OCI-LY7 (cell line): ENCODE measurements at regions not wholly inside any gene's neighbourhood (a gene's known extent, or its start where the extent isn't known, plus 50 kb on each side); places are given as distances from the start of the nearest gene placed in this dataset.

Source experiments
- BruUV-seq: library from RNA; stranded (reverse); fragments of 400-500 nt; replicated peaks from 2 replicates; lab custom pipeline; 2021; lab: Mats Ljungman, UMichigan
- CTCF ChIA-PET: fragments of 300-600 bp; sonication (Branson Sonifier 250); formaldehyde crosslinking; loops from one replicate; lab custom pipeline; 2022; ENCODE audit warnings: antibody characterized with exemption; ENCODE audit not compliant: unreplicated experiment; lab: Charles Lee
- POLR2A ChIA-PET: fragments of 300-600 bp; sonication (Branson Sonifier 250); formaldehyde crosslinking; loops from one replicate; lab custom pipeline; 2022; ENCODE audit warnings: antibody characterized with exemption; lab: Charles Lee
- DNase-seq: peaks from one replicate; pipeline ENCODE4 v3.0.0-alpha.2; 2015; ENCODE audit warnings: low spot score
- H2AFZ ChIP-seq: fragments of 200-600 bp; sonication (generic), shearing (Covaris generic); 2 replicates; pipeline ENCODE4 v1.6.1; 2014; ENCODE audit warnings: mild to moderate bottlenecking, antibody characterized with exemption, low read length, moderate library complexity
- H3K27ac ChIP-seq: fragments of 200-600 bp; sonication (generic); 2 replicates; pipeline ENCODE4 v1.5.1; 2014; ENCODE audit warnings: mixed run types, low read depth, mild to moderate bottlenecking, moderate library complexity, low read length, inconsistent platforms; ENCODE audit not compliant: poor library complexity, severe bottlenecking
- H3K36me3 ChIP-seq: fragments of 200-600 bp; sonication (generic); 2 replicates; pipeline ENCODE4 v1.6.1; 2014; ENCODE audit warnings: mild to moderate bottlenecking, antibody characterized with exemption, low read length, moderate library complexity, mixed read lengths; ENCODE audit not compliant: insufficient read depth
- H3K4me1 ChIP-seq: fragments of 200-600 bp; sonication (generic); 2 replicates; pipeline ENCODE4 v1.5.1; 2014; ENCODE audit warnings: mild to moderate bottlenecking, low read length; ENCODE audit not compliant: insufficient read depth, poor library complexity, severe bottlenecking
- H3K4me2 ChIP-seq: fragments of 200-600 bp; sonication (generic); 2 replicates; pipeline ENCODE4 v1.6.1; 2014; ENCODE audit warnings: mild to moderate bottlenecking, low read length
- H3K4me3 ChIP-seq: fragments of 200-600 bp; sonication (generic); 2 replicates; pipeline ENCODE4 v1.5.1; 2014; ENCODE audit warnings: mild to moderate bottlenecking, low read depth, low read length; ENCODE audit not compliant: poor library complexity, severe bottlenecking
- H3K79me2 ChIP-seq: fragments of 200-600 bp; sonication (generic); 2 replicates; pipeline ENCODE4 v1.6.1; 2016; ENCODE audit warnings: low read depth, mild to moderate bottlenecking, low read length, moderate library complexity, mixed read lengths; ENCODE audit not compliant: insufficient read depth
- H3K9me2 ChIP-seq: fragments of 200-600 bp; sonication (generic); 2 replicates; pipeline ENCODE4 v1.6.1; 2016; ENCODE audit warnings: mild to moderate bottlenecking, low read length, mixed read lengths; ENCODE audit not compliant: insufficient read depth
- H3K9me3 ChIP-seq: fragments of 200-600 bp; sonication (generic); 2 replicates; pipeline ENCODE4 v1.6.1; 2014; ENCODE audit warnings: mild to moderate bottlenecking, mixed run types, low read length, mixed read lengths
- H4K20me1 ChIP-seq: fragments of 200-600 bp; sonication (generic); 2 replicates; pipeline ENCODE4 v1.6.1; 2014; ENCODE audit warnings: mild to moderate bottlenecking, antibody characterized with exemption, low read length, moderate library complexity, mixed read lengths; ENCODE audit not compliant: insufficient read depth
- EZH2phosphoT487 ChIP-seq: fragments of 200-600 bp; sonication (generic); IDR thresholded peaks from 2 replicates; pipeline ENCODE4 v1.6.1; 2018; ENCODE audit warnings: low read depth, borderline replicate concordance, mild to moderate bottlenecking, mixed run types, antibody characterized with exemption, low read length, moderate library complexity, mixed read lengths
- intact Hi-C: fragments of 100-400 bp; cut with micrococcal nuclease; formaldehyde crosslinking; loops from one replicate; pipeline ENCODE4 v1.10.0; 2022; ENCODE audit not compliant: unreplicated experiment
- TF ChIP-seq, protein P1 (sequence below): fragments of 200-600 bp; sonication (generic); conservative IDR thresholded peaks from 2 replicates; pipeline ENCODE4 v1.5.1; 2014; ENCODE audit warnings: mild to moderate bottlenecking, antibody characterized with exemption, low read length, moderate library complexity, mixed read lengths

DNA sequence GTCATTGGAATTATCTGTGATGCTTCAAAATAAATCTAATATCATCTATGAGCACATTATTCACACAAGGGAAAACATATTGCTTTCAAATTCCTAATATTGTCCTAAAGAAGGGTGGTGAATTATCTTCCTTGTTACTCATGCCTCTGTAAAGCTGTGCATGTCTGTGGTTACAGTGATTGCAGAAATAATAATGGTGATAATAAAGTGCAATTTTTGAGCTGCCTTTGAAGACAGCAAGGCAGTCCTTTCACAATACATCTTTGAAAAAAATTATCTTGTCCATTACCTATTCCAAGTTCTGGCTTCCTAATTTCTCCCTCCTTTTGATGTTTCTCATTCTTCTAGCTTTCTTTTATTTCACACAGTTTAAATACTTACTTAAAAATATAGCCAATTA lies 442.1 kb upstream of the EYS start:
- H3K9me3 ChIP-seq, result 0 out of 2 replicates have a peak, but pooled peaks cover 4% of the 10 kb centered on the region
- H3K4me3 ChIP-seq, result no peak overlapping the region
- no peaks in the 10 kb centered on the region for H3K4me1 ChIP-seq
- H3K36me3 ChIP-seq, result no peaks in the 10 kb centered on the region
- H3K27ac ChIP-seq, result no peak overlapping the region
- DNase-seq, result no peak
- no peaks in the 10 kb centered on the region for H3K79me2 ChIP-seq
- CTCF ChIA-PET, result no interaction called here
- no peak for TF ChIP-seq EZH2phosphoT487
- TF ChIP-seq, protein P1, sequence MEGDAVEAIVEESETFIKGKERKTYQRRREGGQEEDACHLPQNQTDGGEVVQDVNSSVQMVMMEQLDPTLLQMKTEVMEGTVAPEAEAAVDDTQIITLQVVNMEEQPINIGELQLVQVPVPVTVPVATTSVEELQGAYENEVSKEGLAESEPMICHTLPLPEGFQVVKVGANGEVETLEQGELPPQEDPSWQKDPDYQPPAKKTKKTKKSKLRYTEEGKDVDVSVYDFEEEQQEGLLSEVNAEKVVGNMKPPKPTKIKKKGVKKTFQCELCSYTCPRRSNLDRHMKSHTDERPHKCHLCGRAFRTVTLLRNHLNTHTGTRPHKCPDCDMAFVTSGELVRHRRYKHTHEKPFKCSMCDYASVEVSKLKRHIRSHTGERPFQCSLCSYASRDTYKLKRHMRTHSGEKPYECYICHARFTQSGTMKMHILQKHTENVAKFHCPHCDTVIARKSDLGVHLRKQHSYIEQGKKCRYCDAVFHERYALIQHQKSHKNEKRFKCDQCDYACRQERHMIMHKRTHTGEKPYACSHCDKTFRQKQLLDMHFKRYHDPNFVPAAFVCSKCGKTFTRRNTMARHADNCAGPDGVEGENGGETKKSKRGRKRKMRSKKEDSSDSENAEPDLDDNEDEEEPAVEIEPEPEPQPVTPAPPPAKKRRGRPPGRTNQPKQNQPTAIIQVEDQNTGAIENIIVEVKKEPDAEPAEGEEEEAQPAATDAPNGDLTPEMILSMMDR, result no peak
- H4K20me1 ChIP-seq, result no peaks in the 10 kb centered on the region
- H3K4me2 ChIP-seq, result no peak overlapping the region
- no peaks in the 10 kb centered on the region for H3K9me2 ChIP-seq
- POLR2A ChIA-PET, result interaction anchor here (1.2 kb wide), 1 partner anchor 55 kb away, joined by 3 read pairs; no protein-coding TSS in a partner anchor
- intact Hi-C loops, result no loop called here
- no peak overlapping the region for H2AFZ ChIP-seq
- BruUV-seq, result no TSS peak

DNA sequence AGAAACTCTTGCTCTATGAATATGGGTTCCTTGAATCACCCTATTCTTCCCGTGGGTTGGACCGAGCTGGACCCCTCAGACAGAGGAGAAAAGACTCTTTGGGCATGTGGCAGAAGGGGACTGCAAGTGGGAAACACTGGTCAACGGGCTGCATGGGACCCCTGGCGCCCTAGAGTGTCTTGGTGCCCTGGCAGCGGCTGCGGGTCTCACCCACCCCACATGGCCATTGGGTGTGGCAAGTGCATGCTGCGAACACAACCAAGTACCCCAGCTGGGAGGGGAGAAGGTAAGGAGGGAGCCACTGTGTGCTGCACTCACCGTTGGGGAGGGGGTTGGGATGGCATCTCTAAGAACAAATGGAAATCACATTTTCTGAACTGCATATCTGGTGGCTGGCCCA lies 438.8 kb upstream of the EYS start:
- Histone ChIP-seq H4K20me1 (no peaks in the 10 kb centered on the region), H3K9me3 (no peaks in the 10 kb centered on the region), H3K4me2 (no peak overlapping the region), H2AFZ (no peak overlapping the region), H3K79me2 (no peaks in the 10 kb centered on the region), H3K9me2 (no peaks in the 10 kb centered on the region), H3K36me3 (no peaks in the 10 kb centered on the region), H3K27ac (no peak overlapping the region), H3K4me3 (no peak overlapping the region), H3K4me1 (no peaks in the 10 kb centered on the region)
- ChIA-PET POLR2A (no interaction called here), CTCF (no interaction called here)
- DNase-seq, result no peak
- no peak for TF ChIP-seq EZH2phosphoT487
- TF ChIP-seq, protein P1, result no peak
- no TSS peak for BruUV-seq
- intact Hi-C loops, result no loop called here

DNA sequence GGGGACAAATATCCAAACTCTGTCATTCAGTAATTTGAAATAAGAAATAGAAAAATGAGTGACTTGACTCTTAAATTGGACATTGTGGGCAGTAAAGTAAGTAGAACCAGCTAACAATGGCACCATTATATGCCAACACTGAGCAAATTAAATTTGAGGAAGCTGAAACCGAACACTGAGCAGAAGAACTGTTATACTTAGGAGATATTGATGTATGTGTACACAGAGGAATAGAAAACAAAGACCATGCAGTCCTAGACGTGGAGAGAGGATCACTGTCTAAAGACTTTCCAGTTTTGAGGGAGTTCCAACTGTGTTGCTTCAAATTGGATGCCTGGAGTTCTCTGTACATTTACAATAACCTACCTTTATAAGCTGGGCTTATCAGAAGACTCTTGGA lies 427.0 kb upstream of the EYS start:
- no peaks in the 10 kb centered on the region for H3K36me3 ChIP-seq
- CTCF ChIA-PET, result no interaction called here
- TF ChIP-seq EZH2phosphoT487, result no peak
- TF ChIP-seq, protein P1, result no peak
- H3K79me2 ChIP-seq, result no peaks in the 10 kb centered on the region
- no peaks in the 10 kb centered on the region for H3K4me1 ChIP-seq
- H3K9me3 ChIP-seq, result no peaks in the 10 kb centered on the region
- no peak overlapping the region for H3K4me3 ChIP-seq
- no peak overlapping the region for H3K27ac ChIP-seq
- H3K9me2 ChIP-seq, result no peaks in the 10 kb centered on the region
- no peak for DNase-seq
- H3K4me2 ChIP-seq, result no peak overlapping the region
- no peak overlapping the region for H2AFZ ChIP-seq
- H4K20me1 ChIP-seq, result no peaks in the 10 kb centered on the region
- POLR2A ChIA-PET, result no interaction called here
- no TSS peak for BruUV-seq
- intact Hi-C loops, result no loop called here
